IMR-90 (cell line): ENCODE measurements at regions not wholly inside any gene's neighbourhood (a gene's known extent, or its start where the extent isn't known, plus 50 kb on each side); places are given as distances from the start of the nearest gene placed in this dataset.

Source experiments
- ATAC-seq: fragments of 200-7000 bp; cut with Tn5 transposase; 2 replicates; pipeline ENCODE4 v1.9.1; 2020; ENCODE audit warnings: low read depth, mild to moderate bottlenecking, moderate library complexity
- BruUV-seq: library from RNA; stranded (reverse); fragments of 400-500 nt; replicated peaks from 2 replicates; lab custom pipeline; 2021; lab: Mats Ljungman, UMichigan
- CTCF ChIA-PET: fragments of 300-600 bp; formaldehyde crosslinking; extraction: SDS; loops from one replicate; lab custom pipeline; 2021; ENCODE audit warnings: antibody characterized with exemption; lab: Yijun Ruan, JAX
- POLR2A ChIA-PET: fragments of 300-600 bp; sonication (Branson Sonifier 250); formaldehyde crosslinking; loops from one replicate; lab custom pipeline; 2022; ENCODE audit warnings: antibody characterized with exemption; ENCODE audit not compliant: unreplicated experiment; lab: Charles Lee
- DNase-seq: peaks from one replicate; pipeline ENCODE4 v3.0.0; 2013
- H2AFZ ChIP-seq: replicated peaks from 2 replicates; pipeline ENCODE3; 2013; ENCODE audit warnings: low read length, mild to moderate bottlenecking; ENCODE audit not compliant: poor library complexity
- H2AK5ac ChIP-seq: 2 replicates; pipeline ENCODE4 v1.6.1; 2013; ENCODE audit warnings: low read depth, low read length, inconsistent platforms
- H2AK9ac ChIP-seq: replicated peaks from 2 replicates; pipeline ENCODE3; 2013; ENCODE audit warnings: mild to moderate bottlenecking, low read depth, low read length, moderate library complexity; ENCODE audit not compliant: poor library complexity
- H2BK120ac ChIP-seq: 2 replicates; pipeline ENCODE4 v1.6.1; 2013; ENCODE audit warnings: low read depth, low read length, inconsistent platforms
- H2BK15ac ChIP-seq: 3 replicates; pipeline ENCODE4 v1.6.1; 2013; ENCODE audit warnings: low read depth, low read length, inconsistent platforms
- H2BK20ac ChIP-seq: 2 replicates; pipeline ENCODE4 v1.6.1; 2013; ENCODE audit warnings: low read depth, mild to moderate bottlenecking, inconsistent platforms, low read length, moderate library complexity
- H2BK5ac ChIP-seq: 2 replicates; pipeline ENCODE4 v1.6.1; 2013; ENCODE audit warnings: mild to moderate bottlenecking, low read depth, low read length, inconsistent platforms; ENCODE audit not compliant: poor library complexity, severe bottlenecking
- H3K14ac ChIP-seq: replicated peaks from 2 replicates; pipeline ENCODE4 v1.6.1; 2013; ENCODE audit warnings: low read depth, low read length, inconsistent platforms
- H3K18ac ChIP-seq: 2 replicates; pipeline ENCODE4 v1.6.1; 2013; ENCODE audit warnings: low read depth, low read length, control low read depth
- H3K23ac ChIP-seq: 2 replicates; pipeline ENCODE4 v1.6.1; 2013; ENCODE audit warnings: low read depth, low read length, inconsistent platforms
- H3K27ac ChIP-seq: 2 replicates; pipeline ENCODE4 v1.5.1; 2013; ENCODE audit warnings: mild to moderate bottlenecking, control low read depth, low read length; ENCODE audit not compliant: insufficient read depth
- H3K27me3 ChIP-seq: 2 replicates; pipeline ENCODE4 v1.6.1; 2013; ENCODE audit warnings: low read length; ENCODE audit not compliant: control insufficient read depth, insufficient read depth
- H3K36me3 ChIP-seq: 2 replicates; pipeline ENCODE4 v1.6.1; 2013; ENCODE audit warnings: low read length, mixed read lengths; ENCODE audit not compliant: control insufficient read depth, insufficient read depth
- H3K4ac ChIP-seq: 2 replicates; pipeline ENCODE4 v1.6.1; 2013; ENCODE audit warnings: low read depth, low read length, inconsistent platforms
- H3K4me1 ChIP-seq: 2 replicates; pipeline ENCODE4 v1.6.1; 2013; ENCODE audit warnings: low read length, mixed read lengths; ENCODE audit not compliant: control insufficient read depth, insufficient read depth
- H3K4me2 ChIP-seq: 2 replicates; pipeline ENCODE4 v1.6.1; 2013; ENCODE audit warnings: low read depth, mild to moderate bottlenecking, control low read depth, low read length, moderate library complexity
- H3K4me3 ChIP-seq: 2 replicates; pipeline ENCODE4 v1.5.1; 2013; ENCODE audit warnings: low read depth, mild to moderate bottlenecking, control low read depth, low read length, moderate library complexity; ENCODE audit not compliant: insufficient read depth
- H3K56ac ChIP-seq: 2 replicates; pipeline ENCODE4 v1.6.1; 2013; ENCODE audit warnings: low read length, inconsistent platforms; ENCODE audit not compliant: insufficient read depth; ENCODE audit errors: extremely low read depth
- H3K79me1 ChIP-seq, 2 experiments: 2 replicates each; pipeline ENCODE4 v1.6.1; 2013; ENCODE audit warnings: low read length in 2 of 2, inconsistent platforms in 1 of 2, low read depth in 1 of 2
- H3K9ac ChIP-seq: 2 replicates; pipeline ENCODE4 v1.6.1; 2013; ENCODE audit warnings: low read depth, low read length, control low read depth
- H3K9me1 ChIP-seq: 2 replicates; pipeline ENCODE4 v1.6.1; 2013; ENCODE audit warnings: low read length, inconsistent platforms; ENCODE audit not compliant: insufficient read depth
- H3K9me3 ChIP-seq: 2 replicates; pipeline ENCODE4 v1.6.1; 2013; ENCODE audit warnings: low read length; ENCODE audit not compliant: control insufficient read depth, insufficient read depth
- H4K20me1 ChIP-seq: 2 replicates; pipeline ENCODE4 v1.6.1; 2013; ENCODE audit warnings: low read length, inconsistent platforms; ENCODE audit not compliant: insufficient read depth
- H4K5ac ChIP-seq: 2 replicates; pipeline ENCODE4 v1.6.1; 2013; ENCODE audit warnings: mild to moderate bottlenecking, low read depth, low read length, control low read depth
- H4K8ac ChIP-seq, 2 experiments: 2 replicates each; pipeline ENCODE4 v1.6.1; 2013; ENCODE audit warnings: low read depth in 2 of 2, low read length in 2 of 2, control low read depth in 1 of 2, inconsistent platforms in 1 of 2
- H4K91ac ChIP-seq: 2 replicates; pipeline ENCODE4 v1.6.1; 2013; ENCODE audit warnings: low read depth, low read length, inconsistent platforms; ENCODE audit not compliant: insufficient read depth
- MXI1 ChIP-seq: IDR thresholded peaks from 2 replicates; pipeline ENCODE4 v1.6.1; 2012; ENCODE audit warnings: low read depth, mild to moderate bottlenecking, low read length, moderate library complexity, borderline replicate concordance
- WGBS, 2 experiments: methylation state at CpG; one replicate each; pipeline versions ENCODE4 v1.1.5 to v1.1.7; 2013; ENCODE audit warnings: missing lambda C conversion rate in 2 of 2; ENCODE audit not compliant: insufficient read length in 1 of 2; ENCODE audit errors: extremely low coverage in 2 of 2; 5-methylcytosine and 5-hydroxymethylcytosine counted together
- dilution Hi-C: fragments of 300-500 bp; cut with HindIII; formaldehyde crosslinking; loops from one replicate; pipeline ENCODE4 v1.14.3; 2018; ENCODE audit warnings: low sequenced_read_pairs; ENCODE audit not compliant: unreplicated experiment
- in situ Hi-C: fragments of 300-500 bp; cut with MboI; formaldehyde crosslinking; loops from 3 replicates; pipeline ENCODE4 v1.14.3; 2019; ENCODE audit warnings: low sequenced_read_pairs, inconsistent platforms, mixed read lengths
- intact Hi-C: fragments of 100-400 bp; cut with micrococcal nuclease; formaldehyde crosslinking; loops from 2 replicates; pipeline ENCODE4 v1.10.0; 2022
- TF ChIP-seq, protein P1 (sequence below): fragments of 150-350 bp; IDR thresholded peaks from 2 replicates; pipeline ENCODE4 v1.6.1; 2016; ENCODE audit warnings: low read depth, mild to moderate bottlenecking, low read length, moderate library complexity, borderline replicate concordance

DNA sequence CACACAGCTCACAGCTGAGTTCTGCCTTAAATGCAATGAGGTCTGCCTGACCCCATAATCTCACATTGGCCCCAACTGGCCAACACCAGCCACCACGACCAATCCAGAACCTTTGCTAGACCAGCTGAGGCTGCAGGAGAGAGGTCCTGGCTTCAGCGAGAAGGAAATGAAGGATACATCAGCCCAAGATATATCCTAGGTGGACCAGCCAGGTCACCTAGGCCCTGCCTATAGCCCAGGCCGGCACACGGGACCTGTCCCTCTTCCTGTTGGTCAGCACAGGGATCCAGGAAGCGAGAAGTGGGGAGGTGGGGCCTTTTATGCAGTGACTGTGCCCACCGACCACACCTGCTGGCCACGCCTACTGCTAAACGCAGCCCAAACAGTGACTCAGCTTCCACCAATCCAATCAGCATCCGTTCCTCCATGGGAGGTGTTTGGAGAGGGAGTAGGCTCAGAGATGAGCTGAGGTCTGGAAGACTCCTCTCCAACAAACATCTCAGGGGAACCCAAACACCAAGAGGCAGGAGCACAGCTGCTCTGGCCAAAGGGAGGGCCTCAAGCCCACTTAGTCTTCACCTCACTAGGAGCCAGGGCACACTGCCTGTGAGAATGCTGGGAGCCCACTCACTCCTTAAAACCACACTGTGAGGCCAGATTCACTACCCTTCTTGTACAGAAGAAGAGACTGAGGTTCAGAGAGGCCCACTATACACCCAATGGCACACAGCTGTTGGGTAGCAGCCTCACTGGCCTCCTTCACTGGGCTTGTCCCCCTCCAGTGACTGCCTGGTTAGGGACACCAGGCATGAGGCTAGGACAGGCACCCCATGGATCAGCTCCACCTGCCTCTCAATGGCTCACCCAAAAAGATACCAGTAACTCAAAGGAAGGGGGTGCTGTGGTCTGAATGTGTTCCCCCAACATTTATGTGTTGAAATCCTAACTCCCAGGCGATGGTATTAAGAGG lies 51.3 kb upstream of the PPP2R5C start (continued):
- no peak for TF ChIP-seq MXI1

DNA sequence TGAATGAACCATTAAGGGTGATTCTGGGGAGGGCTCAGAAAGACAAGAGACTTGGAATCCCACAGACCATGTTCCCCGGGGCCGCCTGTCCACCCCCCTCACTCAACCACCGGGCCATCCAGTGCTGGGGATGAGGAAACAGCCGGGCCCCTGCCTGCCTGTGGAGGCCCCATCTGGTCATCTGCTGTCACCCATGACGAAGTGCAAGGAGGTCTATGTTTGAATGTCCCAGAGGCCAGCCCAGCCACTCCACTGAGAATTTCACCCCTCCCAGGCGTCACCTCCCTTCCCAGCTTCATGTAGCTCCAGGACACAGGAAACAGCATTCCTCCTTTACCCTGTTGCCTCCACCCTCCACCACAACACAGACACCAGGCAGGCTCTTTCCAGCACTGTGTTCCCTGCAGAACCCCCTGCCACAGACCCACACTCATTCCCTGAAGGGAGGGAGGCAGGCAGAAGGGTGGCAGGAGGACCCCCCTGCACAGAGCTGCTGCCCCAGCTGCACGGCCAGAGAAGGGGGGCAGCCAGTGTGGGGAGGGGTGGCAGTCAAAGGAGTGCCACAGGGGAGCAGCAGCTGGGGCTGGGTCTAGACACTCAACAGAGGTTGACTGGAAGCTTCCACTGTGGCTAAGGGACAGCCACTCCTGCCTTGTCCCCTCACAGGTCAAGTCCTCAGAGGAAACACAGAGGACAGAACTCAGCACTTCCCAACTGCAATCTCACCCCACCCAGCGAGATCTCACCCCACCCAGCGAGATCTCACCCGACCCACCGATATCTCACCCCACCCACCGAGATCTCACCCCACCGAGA lies 50.3 kb upstream of the PPP2R5C start:
- H3K79me1 ChIP-seq: no peaks in the 10 kb centered on the region
- no peak overlapping the region for H2BK5ac ChIP-seq
- H3K9ac ChIP-seq: no peak overlapping the region
- H2AK9ac ChIP-seq: no peak overlapping the region
- H3K4me3 ChIP-seq: no peak overlapping the region
- H3K27me3 ChIP-seq: peaks cover 5% of the 10 kb centered on the region; the same call in 1 of the 2 replicates
- H3K9me1 ChIP-seq: no peaks in the 10 kb centered on the region
- no peak overlapping the region for H2BK15ac ChIP-seq
- no peak overlapping the region for H3K4ac ChIP-seq
- no peak overlapping the region for H2AFZ ChIP-seq
- DNase-seq (no peak), ATAC-seq (no peak)
- H3K27ac ChIP-seq: no peak overlapping the region
- H3K36me3 ChIP-seq: no peaks in the 10 kb centered on the region
- no TSS peak for BruUV-seq
- no peak overlapping the region for H3K14ac ChIP-seq
- H4K20me1 ChIP-seq: no peaks in the 10 kb centered on the region
- intact Hi-C loops (no loop called here), in situ Hi-C loops (no loop called here), dilution Hi-C loops (no loop called here)
- H4K5ac ChIP-seq: no peak overlapping the region
- H4K91ac ChIP-seq: no peak overlapping the region
- H3K4me2 ChIP-seq: no peak overlapping the region
- no peak overlapping the region for H2BK120ac ChIP-seq
- H4K8ac ChIP-seq: no peak overlapping the region
- CTCF ChIA-PET: no interaction called here
- TF ChIP-seq, protein P1, sequence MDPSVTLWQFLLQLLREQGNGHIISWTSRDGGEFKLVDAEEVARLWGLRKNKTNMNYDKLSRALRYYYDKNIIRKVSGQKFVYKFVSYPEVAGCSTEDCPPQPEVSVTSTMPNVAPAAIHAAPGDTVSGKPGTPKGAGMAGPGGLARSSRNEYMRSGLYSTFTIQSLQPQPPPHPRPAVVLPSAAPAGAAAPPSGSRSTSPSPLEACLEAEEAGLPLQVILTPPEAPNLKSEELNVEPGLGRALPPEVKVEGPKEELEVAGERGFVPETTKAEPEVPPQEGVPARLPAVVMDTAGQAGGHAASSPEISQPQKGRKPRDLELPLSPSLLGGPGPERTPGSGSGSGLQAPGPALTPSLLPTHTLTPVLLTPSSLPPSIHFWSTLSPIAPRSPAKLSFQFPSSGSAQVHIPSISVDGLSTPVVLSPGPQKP: no peak
- no peak overlapping the region for H3K56ac ChIP-seq
- no peak overlapping the region for H2AK5ac ChIP-seq
- WGBS, 2 experiments: 51% methylated on average over 8 of the region's 13 CpGs; no CpG with 5 or more reads in 1 of the 2 experiments
- no peak overlapping the region for H2BK20ac ChIP-seq
- peaks cover 3% of the 10 kb centered on the region for H3K9me3 ChIP-seq
- POLR2A ChIA-PET: no interaction called here
- no peak overlapping the region for H3K18ac ChIP-seq
- 0 out of 2 replicates have a peak, but pooled peaks cover 1% of the 10 kb centered on the region for H3K4me1 ChIP-seq
- H3K23ac ChIP-seq: no peak overlapping the region
